ENCODE measurements at regions not wholly inside any gene's neighbourhood (a gene's known extent, or its start where the extent isn't known, plus 50 kb on each side); places are given as distances from the start of the nearest gene placed in this dataset.

- TF ChIP-seq CTCF (IDR thresholded peaks at IDR 0.05; ENCODE audit: extremely low read depth, missing control alignments): no peak
- no peak for DNase-seq (ENCODE audit: low spot score)
Observed at GRCh38 chr9:82601293-82601771, 461.6 kb downstream of the RASEF start.

- no peak for TF ChIP-seq CTCF (IDR thresholded peaks at IDR 0.05; ENCODE audit: extremely low read depth, missing control alignments)
- DNase-seq (ENCODE audit: low spot score): no peak
Observed at GRCh38 chr9:82604947-82605656, 457.8 kb downstream of the RASEF start.

- DNase-seq (ENCODE audit: low spot score): no peak
Observed at GRCh38 chr9:82605657-82606031, 457.3 kb downstream of the RASEF start.

GRCh38 chr9:82606071-82606470 lies 456.9 kb downstream of the RASEF start:
- DNase-seq (ENCODE audit: low spot score): no peak
- TF ChIP-seq CTCF (IDR thresholded peaks at IDR 0.05; ENCODE audit: extremely low read depth, missing control alignments): no peak

More at GRCh38 chr9:82605657-82606031, 457.3 kb downstream of the RASEF start:
- no peak for TF ChIP-seq CTCF (IDR thresholded peaks at IDR 0.05; ENCODE audit: extremely low read depth, missing control alignments)

- peak; percentile 7 for DNase-seq (ENCODE audit: low spot score)
- peak; percentile 11 for TF ChIP-seq CTCF (IDR thresholded peaks at IDR 0.05; ENCODE audit: extremely low read depth, missing control alignments)
Observed at GRCh38 chr9:82606492-82607382, 456.2 kb downstream of the RASEF start.

DNA sequence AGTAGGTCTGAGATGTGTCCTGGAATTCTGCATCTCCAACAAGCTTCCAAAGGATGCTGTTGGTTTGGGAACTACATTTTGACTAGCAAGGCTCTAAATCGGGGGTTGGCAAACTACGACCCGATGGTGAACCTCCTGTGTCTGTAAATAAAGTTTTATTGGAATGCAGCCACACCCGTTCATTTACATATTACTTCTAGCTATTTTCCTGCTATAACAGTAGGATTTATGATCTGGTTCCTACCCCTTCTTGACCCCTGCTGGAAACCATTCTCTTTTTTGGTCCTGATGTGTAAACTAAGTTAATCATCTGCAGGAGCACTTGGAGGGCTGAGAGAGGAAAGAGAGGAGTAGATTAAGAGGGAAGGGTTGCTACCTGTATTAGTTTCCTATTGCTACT lies 454.5 kb downstream of the RASEF start:
- no peak for DNase-seq (ENCODE audit: low spot score)
- no peak for TF ChIP-seq CTCF (IDR thresholded peaks at IDR 0.05; ENCODE audit: extremely low read depth, missing control alignments)

- no peak for DNase-seq (ENCODE audit: low spot score)
- TF ChIP-seq CTCF (IDR thresholded peaks at IDR 0.05; ENCODE audit: extremely low read depth, missing control alignments): no peak
Observed at GRCh38 chr9:82612942-82613341, 450.0 kb downstream of the RASEF start.

Measured in GM20000 (cell line).